Fibroblast of lung (primary cell): ENCODE measurements at regions not wholly inside any gene's neighbourhood (a gene's known extent, or its start where the extent isn't known, plus 50 kb on each side); places are given as distances from the start of the nearest gene placed in this dataset.

Experiments used
- CTCF ChIP-seq, 2 donors: IDR thresholded peaks in 1 of 2; conservative IDR thresholded peaks in 1 of 2; 1 replicate in 1 of 2; 2 replicates in 1 of 2; pipeline ENCODE4 v1.5.1; 2011 to 2012; ENCODE audit warnings: low read length in 2 of 2, control low read depth in 1 of 2, inconsistent platforms in 1 of 2, low read depth in 1 of 2, mild to moderate bottlenecking in 1 of 2
- EZH2 ChIP-seq: IDR thresholded peaks from 2 replicates; pipeline ENCODE4 v1.5.1; 2012; ENCODE audit warnings: low read length, control low read depth, mild to moderate bottlenecking; ENCODE audit errors: missing control alignments

- TF ChIP-seq CTCF (conservative IDR thresholded peaks at IDR 0.05 in 1 of 2, IDR thresholded peaks at IDR 0.05 in 1 of 2; ENCODE audit: low read depth in 1 of 2, low read length in 2 of 2) (no peak), EZH2 (no peak)
Observed at GRCh38 chr3:132136334-132136716, 101.5 kb upstream of the CPNE4 start.
